HG03139 (cell line): ENCODE measurements at regions not wholly inside any gene's neighbourhood (a gene's known extent, or its start where the extent isn't known, plus 50 kb on each side); places are given as distances from the start of the nearest gene placed in this dataset.

ENCODE experiments used
- ATAC-seq: cut with Tn5 transposase; IDR thresholded peaks from one replicate; pipeline ENCODE4 v1.9.1; 2021; ENCODE audit not compliant: unreplicated experiment

DNA sequence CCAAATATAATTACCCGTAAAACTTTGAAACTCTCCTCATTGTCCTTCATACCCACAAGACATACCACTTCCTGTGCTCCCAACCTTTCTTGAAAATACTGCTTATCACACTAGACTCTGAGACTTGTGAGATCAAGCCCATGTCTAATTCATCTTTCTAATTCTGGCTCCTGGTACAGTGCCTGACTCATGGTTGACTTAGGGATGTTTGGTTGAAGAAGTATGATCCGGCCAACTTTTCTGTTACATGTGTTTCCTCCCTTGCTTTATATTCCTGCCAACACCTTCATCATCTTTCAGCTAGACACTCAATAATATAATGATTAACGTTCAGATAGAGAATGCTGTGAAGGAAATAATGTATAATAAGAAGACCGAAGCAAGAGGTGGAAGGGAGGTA lies 58.2 kb downstream of the MEX3B start:
- no peak for ATAC-seq

DNA sequence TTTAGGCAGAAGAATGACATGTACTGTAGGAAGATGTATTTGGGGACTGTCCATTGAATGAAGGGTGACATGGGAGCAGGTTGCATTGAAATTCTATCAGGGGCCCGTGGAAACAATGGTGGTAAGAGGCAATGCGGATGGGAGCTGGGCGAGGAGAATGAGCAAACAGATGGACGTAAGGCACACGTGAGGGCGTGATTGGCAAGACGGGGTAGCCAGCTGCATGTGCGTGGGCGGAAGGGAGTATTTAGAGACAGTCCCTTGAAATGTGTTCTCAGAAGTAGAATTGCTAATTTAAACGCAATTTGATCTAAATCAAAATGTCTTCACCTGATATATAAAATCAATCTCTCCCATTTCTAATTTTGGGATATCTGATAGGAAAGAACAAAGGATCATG lies 62.3 kb downstream of the MEX3B start:
- no peak for ATAC-seq

DNA sequence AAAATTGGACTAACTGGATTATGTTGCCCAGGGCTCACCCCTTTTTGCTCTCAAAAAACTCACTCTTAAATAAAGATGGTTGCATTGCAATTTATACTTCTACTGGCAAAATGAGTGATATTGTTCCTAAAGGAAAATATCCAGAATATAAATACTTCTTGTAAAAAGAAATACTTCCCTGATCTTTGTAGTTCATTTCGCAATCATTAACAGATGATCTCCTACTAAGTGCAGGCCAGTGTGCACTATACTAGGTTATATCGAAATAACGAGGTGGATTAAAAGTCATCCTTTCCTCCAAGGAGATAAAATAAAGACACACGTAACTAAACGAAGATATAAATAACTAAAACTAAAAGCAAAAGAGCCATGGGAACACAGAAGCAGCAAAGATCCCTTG lies 63.0 kb downstream of the MEX3B start:
- no peak for ATAC-seq

DNA sequence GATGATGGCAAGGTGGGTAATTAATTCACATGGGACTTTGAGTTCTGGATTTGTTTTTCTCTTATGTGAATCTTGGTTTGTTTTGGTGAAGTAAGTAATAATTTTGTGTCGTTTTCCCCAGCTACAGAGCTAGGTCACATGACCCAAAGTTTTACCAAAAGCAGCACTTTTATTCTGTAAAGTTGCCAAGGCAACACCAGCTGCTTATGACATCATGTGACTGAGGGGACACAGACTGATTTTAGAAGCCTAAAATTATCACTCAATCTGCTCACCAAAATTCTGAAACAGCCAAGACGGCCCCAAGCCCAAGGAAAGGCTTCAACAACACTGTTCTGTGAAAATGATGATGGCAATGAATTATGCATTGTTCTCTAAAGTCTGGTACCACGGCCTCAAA lies 63.9 kb downstream of the MEX3B start:
- ATAC-seq = no peak

DNA sequence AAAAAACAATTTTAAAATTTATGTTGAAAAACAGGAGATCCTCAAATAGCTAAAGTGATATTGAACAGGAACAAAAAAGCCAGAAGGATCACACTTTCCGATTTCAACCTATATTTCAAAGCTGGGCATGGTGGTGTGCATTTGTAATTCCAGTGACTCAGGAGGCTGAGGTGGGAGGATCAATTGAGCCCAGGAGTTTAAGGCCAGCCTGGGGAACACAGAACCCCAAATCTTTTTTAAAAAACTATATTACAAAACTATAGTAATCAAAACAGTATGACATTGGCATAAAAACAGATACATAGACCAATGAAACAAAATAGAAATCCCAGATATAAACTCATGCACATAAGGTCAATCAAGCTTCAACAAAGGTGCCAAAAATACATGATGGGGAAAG lies 68.4 kb downstream of the MEX3B start:
- no peak for ATAC-seq

DNA sequence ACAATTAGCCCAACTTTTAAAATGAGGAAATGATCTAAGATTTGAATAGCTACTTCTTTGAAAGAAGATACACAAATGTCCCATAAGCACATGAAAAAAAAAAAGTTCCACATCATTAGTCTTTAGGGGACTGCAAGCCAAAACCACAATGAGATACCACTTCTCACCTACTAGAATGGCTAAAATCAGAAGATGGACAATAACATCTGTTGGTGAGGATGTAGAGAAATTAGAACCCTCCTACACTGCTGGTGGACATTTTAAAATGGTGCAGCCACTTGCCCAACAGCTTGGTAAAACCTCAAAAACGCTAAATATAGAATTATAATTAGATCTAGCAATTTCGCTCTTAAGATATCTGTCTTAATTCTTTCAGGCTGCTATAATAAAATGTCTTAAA lies 77.1 kb downstream of the MEX3B start:
- ATAC-seq = no peak

DNA sequence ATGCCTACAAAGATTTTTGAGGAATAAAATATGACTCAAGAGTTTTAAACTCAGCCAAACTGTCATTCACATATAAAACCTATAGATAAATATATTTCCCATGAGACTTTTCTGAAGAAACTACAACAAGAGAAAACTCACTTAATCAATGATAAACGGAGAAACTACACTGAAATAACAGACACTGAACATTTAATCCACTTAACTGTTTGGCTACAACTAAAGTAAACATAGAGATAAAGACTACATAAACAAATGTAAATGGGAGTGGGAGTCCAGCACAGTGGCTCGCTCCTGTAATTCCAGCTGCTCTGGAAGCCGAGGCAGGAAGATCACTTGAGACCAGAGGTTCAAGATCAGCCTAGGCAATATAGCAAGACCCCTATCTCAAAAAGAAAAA lies 79.2 kb downstream of the MEX3B start:
- no peak for ATAC-seq

DNA sequence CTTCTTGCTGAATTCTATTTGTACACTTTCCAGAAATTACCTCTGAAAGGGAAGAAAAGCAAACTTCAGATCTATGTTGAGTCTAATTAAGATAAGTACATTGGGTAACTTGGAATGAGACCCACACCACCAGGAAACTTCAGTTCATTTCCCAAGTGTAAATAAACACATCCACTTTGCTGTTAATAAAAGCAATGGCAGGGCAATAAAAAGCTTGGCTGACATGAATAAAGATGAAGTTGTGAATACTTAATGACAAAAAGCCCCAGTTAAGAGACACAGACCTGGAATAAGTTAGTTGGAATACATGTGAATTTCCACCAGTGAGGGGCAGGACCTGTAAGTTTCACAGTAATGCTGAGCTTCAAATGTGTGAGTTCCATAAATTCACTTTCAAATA lies 83.3 kb downstream of the MEX3B start:
- ATAC-seq = no peak

DNA sequence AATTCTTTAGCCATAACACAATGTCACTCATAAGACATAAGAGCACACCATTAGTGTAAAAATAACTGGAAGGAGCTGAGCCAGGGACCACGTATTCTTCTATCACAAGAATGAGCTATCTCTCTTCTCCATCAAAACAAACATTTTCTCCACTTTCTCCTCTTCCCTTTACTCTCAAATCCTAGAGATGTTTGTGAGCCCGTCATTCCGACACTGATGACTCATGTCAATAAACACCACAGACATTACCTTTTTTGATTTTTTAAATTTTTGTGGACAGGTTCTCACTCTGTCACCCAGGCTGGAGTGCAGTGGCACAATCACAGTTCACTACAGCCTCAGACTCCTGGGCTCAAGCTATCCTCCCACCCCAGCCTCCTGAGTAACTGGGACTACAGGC lies 86.6 kb downstream of the MEX3B start:
- ATAC-seq = no peak

DNA sequence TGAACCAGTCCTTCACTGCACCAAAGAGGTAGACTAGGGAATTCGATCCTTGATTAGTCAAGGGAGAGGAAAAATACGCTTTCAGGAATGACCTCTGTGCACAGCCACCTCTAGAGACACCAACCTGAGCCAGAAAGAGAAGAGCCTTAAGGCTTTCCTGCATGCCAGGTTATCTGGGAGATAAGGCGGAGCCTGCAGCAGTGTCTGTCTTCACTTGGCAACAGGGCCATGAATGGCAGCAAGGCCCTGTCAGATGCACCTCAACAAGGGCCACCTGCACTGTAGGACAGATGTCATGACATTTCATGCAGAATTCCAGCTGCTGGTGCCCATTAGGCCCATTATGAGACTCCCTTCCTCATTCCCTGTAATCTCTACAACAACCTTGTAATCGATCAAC lies 88.1 kb downstream of the MEX3B start:
- no peak for ATAC-seq

DNA sequence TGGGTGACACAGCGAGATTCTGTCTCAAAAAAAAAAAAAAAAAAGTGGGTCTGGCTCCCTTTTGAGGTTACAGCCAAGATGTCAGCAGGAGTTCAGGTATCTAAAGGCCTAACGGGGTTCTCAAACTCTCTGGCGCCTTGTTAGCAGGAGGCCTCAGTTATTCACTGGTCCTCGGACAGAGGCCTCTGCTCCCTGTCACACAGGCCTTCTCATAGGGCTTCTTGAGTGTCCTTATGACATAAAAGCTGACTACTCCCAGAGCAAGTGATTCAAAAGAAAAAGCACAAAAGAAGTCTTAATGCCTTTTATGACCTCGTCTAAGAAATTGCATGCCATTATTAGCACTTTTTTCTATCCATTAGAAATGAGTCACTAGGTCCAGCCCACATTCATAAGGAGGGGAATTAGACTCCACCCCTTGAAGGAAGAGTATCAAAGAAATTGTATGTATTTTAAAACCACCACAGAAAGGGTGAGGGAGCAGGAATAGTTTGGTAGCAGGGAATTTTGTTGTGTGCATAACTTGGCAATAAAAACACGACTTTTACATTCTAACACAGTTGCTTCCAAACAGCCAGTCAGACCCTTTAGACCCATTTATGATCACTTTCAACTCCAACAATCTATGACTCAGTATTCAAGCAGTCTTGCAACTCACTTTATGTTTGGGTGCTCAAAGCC lies 90.3 kb downstream of the MEX3B start:
- no peak for ATAC-seq

DNA sequence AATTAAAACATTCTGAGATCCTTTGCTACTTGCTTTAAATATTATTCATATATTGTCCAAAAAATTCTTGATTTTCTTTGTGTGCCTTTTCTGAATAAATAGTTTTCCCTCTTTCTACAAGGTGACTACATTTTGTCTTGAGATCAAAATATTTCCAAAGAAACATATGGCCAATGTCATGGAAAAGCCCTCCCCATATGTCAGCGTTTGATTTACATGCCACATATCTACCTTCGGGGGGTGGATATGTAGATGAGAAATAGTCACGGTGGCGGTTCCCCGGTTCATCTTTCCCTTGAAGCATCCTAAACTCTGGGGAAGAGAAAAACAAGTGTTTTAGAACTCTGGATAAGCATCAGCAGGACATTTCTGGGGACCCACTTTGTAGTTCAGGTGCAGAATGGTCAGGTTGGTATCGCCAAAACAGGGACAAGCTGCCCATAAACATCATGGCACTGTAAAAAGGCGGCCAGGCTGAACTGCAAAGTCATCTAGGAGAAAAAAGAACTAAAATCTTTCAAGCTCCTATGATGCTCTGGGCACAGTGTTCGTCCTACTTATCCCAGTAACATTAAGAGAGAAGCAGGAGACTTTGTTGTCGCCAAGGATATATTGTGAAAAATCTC lies 91.5 kb downstream of the MEX3B start:
- ATAC-seq = no peak

DNA sequence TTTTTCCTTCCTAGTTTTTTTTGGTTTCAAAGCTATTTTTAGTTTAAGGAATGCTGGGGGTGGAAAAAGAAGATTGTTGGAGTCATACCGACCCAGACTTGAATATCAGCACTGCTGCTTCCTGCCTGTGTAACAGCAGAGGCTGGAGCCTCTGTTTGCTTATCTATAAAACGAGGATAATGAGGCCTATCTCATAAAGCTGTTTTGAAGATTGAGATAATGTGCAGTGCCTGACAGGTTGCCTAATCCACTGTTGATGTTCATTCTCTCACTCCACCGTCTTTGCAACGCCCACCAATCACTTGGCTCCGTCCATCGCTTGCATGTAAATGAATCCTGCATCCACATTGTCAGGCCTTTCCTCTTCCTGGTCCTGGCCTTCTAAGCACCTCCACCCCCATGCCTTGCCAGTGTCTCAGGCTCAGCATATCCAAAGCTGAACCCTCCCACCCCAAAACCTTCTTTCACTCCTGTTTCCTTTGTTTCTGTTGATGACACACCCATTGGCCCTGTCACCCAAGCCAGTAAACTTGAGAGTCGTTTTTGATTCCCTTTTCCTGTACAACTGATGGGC lies 94.9 kb downstream of the MEX3B start:
- no peak for ATAC-seq

DNA sequence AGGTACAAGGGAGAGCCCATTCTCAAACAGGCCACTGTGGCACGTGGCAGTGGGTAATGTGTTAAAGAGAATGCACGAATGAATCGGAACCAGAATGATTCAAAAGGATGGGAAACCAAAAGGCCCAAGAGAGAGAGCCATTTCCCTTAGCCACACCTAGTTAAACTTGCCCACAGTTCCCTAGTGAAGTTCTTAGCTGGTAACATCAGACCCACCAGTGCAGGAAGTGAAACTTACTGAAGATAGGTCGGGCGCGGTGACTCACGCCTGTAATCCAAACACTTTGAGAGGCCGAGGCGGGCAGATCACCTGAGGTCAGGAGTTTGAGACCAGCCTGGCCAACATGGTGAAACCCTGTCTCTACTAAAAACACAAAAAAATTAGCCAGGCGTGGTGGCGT lies 97.1 kb downstream of the MEX3B start:
- no peak for ATAC-seq

DNA sequence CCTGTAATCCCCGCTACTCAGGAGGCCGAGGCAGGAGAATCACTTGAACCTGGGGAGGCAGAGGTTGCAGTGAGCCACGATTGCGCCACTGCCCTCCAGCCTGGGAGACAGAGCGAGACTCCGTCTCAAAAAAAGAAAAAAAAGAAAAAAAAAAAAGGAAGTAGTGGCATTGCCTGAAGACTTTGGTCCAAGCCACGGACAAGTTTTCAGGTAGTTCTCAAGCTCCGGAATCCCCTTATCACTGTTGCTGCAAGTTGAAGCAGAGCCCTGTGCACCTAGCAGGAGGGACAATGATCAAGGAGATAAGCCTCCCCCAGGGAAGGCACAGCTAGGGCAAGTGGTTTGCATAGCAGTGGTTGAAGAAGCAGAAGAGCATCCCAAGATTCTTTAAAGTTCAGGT lies 97.6 kb downstream of the MEX3B start:
- ATAC-seq = no peak

DNA sequence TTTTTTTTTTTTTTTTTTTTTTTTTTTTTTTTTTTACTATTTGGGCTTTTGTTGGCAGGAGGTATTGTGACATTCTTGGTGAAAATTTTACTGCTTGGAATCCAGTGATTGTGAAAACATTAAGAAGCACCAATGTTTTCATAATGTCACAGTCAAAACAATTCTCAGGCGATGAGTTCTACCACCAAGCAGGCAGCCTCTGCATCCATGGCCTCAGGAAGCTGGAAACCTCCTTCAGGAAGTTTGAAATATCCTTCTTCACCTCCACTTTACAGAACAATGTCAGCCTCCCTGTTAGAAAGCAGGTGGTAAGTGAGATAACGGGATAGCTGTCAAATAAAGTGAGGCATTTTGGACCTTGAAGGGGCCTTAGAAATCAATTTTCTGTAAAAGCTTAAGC lies 98.3 kb downstream of the MEX3B start:
- ATAC-seq = no peak

DNA sequence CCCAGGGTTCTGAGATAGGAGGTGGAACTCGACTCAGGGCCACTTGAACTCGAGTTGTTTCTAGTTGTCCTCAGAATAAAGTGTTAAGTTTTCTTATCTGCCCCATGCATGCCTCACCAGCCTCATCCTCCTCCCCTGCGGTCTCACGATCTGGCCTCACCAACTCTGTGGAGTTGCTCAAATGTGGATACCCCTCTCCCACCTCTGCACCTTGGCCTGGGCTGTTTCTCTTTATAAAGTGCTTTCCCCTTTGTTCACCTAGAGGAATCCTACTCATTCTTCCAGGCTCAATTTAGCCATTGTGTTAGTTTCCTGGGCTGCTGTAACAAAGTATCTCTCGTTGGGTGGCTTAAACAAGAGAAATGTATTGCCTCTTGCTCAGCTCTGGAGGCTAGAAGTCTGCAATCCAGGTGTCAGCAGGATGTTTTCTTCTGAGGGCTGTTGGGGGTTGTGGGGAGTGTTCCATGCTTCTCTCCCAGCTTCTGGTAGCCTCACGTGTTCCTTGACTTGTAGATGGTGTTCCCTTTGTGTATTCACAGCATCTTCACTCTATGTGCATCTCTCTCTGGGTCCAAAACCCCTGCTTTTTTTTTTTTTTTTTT lies 100.7 kb downstream of the MEX3B start:
- no peak for ATAC-seq

DNA sequence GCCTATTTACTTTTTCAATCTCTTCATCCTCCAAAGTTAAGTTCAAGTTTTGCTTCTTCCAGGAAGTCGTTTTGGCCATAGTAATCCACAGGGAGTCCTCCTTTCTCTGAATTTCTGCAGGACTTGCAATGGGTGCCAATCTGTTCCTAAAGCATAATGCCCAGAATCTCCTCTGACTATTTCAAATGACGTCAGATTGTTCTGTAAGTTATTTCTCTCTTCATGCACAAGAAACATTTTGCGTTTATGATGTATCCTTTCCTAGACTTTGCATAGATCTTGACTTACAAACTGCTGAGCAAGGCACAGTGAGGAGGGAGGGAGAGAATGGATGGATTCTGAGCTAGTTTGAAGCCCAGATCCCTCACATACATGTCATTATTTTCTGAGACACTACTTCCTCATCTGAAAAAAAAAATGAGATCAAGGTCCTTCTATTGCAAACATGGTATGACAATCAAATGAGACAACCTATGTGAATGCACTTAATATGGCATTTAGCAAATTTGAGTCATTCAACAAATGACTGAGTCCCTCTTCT lies 103.1 kb downstream of the MEX3B start:
- ATAC-seq = no peak

DNA sequence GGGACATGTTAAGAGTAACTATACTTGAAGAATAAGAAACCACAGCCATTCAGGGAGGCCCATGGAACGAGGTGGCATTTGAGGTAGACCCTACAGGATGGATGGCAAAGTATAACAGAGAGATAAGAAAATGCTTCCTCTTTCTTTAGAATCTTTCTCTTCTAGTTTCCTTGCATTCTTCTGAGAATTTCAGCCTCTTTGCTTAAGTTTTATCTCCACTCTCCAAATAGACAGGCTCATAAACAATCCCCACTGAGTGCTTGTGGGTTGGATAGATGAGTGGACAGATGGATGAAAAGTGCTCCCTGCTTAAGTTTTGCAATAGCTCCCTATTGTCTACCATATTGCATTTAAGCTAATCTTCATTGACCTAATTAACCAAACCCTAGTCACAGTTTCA lies 103.7 kb downstream of the MEX3B start:
- no peak for ATAC-seq

DNA sequence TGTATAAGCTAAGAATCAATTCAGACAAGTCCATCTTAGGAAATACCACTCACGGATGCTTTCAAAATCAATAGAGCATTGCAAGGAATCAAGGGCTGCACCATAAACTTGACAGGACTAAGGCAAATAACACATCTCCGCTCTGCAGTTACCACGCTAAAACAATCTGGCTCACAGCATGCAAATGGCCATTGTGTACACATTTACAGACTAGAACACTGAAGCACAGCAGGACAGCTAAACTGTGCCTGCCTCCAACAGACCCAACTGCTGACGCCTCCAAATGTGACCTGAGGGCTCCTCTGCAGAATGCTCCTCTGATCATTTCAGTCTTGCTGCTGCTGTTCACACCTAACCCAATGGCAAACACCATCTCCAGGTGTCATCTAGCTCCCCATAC lies 104.3 kb downstream of the MEX3B start:
- ATAC-seq = no peak

DNA sequence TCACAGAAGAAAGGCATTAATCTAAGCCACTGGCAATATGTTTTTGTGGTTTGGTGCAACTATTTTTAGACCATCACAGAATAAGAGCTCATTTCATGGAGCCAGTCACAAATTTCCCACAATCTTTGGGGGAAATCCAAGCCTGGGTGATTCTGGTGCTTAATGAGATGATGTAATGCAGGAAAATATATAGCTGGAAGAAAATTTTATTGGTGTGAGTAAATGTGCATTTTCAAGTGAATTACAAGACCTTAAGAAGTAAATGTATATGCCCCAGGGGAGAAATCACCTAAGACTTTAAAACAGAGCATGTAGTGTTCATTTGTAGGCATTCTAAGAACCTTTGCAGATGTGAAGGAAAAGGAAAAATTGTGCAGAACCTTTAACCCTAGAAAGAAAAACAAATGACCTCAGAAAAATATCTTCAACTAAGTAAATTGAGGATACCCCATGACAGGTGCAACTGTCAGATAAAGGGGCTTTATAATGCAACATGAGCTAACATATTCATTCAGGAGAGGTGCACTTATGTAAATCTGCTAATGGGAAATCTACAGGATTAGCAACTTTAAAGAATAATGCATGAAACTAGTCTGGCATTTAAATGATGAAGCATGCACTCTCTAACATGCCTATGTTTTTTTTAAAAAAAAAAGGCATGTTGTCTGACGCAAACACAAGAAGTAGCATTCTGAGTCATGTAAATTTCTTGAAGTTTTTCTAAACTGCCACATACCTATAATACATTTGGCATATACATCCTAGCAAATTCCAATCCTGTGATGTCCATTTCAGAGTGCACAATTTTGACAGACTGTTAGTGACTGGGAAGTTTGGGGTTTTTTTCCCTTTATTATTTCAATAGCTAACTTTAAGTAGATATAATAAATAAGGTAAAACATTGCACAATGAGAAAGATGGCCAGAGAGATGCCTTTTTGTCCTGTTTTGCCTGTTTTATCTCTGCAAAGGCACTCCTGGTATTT lies 105.1 kb downstream of the MEX3B start:
- ATAC-seq = no peak
